ENCODE measurements at regions not wholly inside any gene's neighbourhood (a gene's known extent, or its start where the extent isn't known, plus 50 kb on each side); places are given as distances from the start of the nearest gene placed in this dataset.
A peak's percentile ranks its signal among the peaks of the same experiment; 100 is the strongest.
"Not testable (repeated sequence)": the region's sequence is repeated elsewhere in the genome, so short reads cannot be mapped to it uniquely, and the experiment has no call there.

DNA sequence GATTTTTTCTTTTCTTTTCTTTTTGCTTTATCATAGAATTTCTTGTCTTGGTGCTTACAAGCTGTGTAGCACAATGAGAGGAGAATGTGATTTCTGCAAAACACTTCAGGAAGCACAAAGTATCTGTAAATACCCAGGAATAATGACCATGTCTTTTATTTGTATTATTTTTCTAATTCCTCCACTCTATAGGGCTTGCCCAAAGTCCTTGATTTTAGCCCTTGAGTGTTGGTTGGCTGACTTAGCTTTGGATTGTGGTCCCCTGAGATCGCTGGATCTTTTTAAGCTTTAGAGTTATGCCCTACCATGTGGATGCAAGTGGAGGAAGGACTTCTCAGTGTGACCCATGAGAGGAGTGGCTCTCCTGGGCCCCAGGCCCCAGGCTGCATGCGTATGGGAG lies 52.2 kb downstream of the HOXC4 start:
- not testable (repeated sequence) for H3K27me3 ChIP-seq; H3K4me3 ChIP-seq; H3K4me1 ChIP-seq; H3K27ac ChIP-seq; H3K36me3 ChIP-seq; H3K9me3 ChIP-seq; DNase-seq (ENCODE audit: low spot score)

DNA sequence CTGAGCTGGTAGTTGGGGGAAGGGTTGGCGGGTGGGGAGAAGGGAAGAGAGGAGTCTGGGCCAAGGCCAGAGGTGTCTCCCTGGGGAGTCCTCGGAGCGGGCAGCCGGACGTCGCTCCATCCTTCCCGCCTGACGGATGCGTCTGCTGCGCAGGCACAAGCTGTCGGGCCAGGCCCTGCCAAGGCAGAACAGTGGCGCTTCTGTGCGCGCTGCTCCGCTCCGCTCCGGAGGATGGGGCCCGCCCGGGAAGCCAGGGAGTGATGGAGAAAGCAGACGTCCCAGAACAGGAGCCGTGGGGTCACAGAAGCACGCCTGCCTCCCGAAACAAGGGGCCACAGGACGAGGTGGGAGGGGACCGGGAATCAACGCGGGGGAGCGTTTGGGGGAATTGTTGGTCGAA lies 52.6 kb downstream of the HOXC4 start:
- H3K9me3 ChIP-seq; H3K4me3 ChIP-seq; H3K27ac ChIP-seq; DNase-seq (ENCODE audit: low spot score); H3K27me3 ChIP-seq; H3K36me3 ChIP-seq; H3K4me1 ChIP-seq: not testable (repeated sequence)

DNA sequence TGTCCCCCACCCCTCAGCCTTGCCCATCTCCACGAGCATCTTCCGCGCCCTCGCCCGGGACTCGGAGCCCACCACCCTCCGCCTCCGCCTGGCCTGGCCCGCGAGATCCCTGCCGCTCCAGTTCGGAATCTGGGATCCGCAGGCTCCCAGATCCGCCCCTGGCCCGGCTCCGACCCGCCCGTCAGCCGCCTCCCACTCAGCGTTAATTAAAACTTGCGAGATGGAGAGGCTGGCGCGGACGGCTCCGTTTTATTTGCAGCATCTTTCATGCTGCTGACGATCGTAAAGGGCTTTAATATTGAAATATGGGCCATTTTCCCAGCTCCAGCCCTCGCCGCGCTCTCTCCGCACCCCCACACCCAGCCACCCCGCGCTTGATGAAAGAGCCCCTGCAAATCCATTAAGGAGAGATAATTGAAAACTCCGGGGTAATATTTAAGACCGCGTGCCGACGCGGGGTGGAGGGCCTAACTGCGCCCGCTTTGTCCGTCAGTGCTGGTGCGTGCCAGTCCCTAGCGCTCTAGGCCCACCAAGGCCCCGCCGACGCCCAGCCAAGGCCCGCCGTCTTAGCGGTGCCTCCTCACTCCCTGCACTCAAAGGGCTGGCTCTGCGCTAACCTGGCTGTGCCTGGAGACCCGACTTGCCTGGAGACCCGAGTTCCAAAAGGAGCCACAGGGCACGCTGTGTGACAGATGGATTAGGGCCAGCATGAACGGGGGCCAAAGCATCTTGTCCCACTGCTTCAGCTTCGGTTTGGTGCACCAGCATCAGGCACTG lies 53.4 kb downstream of the HOXC4 start:
- not testable (repeated sequence) for H3K27ac ChIP-seq; H3K4me3 ChIP-seq; H3K4me1 ChIP-seq; H3K36me3 ChIP-seq; H3K27me3 ChIP-seq; H3K9me3 ChIP-seq; DNase-seq (ENCODE audit: low spot score)

DNA sequence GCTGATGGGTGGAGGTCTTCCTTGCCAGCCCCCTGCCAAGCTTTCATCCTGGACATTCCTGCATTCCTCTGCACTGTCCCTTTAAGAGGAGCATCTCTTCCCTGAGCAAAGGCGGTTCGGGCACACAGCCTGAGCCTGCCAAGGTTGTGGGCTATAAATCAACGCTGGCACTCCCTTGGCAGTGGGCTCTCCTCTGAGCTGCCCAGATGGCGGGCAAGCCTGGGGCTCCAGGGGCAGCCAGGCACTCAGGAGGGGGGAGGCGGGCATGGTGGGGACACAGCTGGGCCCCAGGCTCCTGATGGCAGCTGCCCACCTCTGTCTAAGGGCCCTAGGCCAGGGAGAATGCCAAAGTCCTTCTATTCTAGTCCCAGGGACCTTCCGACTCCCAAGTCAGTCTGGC lies 58.7 kb downstream of the HOXC4 start:
- not testable (repeated sequence) for H3K36me3 ChIP-seq; H3K4me3 ChIP-seq; H3K27me3 ChIP-seq; H3K27ac ChIP-seq; H3K4me1 ChIP-seq; DNase-seq (ENCODE audit: low spot score); H3K9me3 ChIP-seq

DNA sequence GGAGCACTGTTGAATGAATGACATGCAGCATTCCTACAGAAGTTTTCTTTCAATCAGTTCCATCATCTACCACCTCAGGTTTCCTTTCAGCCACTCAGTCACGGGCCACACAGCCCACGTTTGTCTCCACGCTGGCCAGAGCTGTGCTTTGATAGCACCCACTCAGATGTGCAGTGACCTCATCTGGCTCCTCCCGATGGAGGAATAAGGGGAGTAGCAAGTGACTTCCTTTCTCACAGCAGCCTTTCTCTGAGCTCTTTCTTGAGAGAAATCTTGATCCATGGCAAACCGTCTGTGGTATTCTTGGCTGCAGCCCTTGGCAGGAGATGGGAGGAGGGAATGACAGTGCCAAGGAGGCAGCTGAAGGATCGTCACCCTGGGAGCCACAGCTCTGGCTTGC lies 62.4 kb downstream of the HOXC4 start:
- not testable (repeated sequence) for H3K27me3 ChIP-seq; DNase-seq (ENCODE audit: low spot score); H3K4me1 ChIP-seq; H3K9me3 ChIP-seq; H3K4me3 ChIP-seq; H3K36me3 ChIP-seq; H3K27ac ChIP-seq

DNA sequence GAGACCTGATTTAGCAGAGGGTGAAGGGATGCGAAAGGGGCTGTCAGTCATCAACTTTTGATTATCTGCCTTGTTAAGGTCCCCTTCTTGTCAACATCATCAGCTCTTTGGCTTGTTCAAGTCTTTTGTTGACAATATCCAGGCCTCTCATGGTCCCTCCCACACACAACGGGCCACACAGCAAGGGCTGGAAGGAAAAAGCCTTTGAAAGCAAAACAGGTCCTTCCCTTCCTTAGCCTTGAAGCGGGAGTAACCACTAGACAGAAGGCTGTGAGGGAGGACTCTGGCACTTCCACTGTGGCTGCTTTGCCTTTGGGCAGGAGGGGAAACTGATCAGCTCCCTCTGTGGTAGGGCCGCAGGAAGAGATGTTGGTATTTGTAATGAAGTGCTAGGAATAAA lies 63.8 kb downstream of the HOXC4 start:
- not testable (repeated sequence) for H3K9me3 ChIP-seq; H3K27me3 ChIP-seq; H3K36me3 ChIP-seq; H3K4me3 ChIP-seq; H3K4me1 ChIP-seq; H3K27ac ChIP-seq; DNase-seq (ENCODE audit: low spot score)

DNA sequence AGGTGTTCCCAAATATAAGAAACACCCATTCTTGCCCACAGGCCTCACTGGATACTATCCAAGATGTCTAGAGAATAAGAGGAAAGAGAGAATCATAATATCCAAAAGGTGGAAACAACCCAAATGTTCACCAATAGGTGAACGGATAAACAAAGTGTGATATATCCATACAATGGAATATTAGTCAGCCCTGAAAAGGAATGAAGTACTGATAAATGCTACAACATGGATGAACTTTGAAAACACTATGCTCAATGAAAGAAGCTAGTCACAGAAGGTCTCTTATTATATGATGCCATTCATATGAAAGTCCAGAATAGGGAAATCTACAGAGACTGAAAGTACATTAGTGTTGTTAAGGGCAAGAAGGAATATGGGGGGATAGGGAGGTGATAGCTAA lies 65.4 kb downstream of the HOXC4 start:
- not testable (repeated sequence) for H3K4me3 ChIP-seq; H3K4me1 ChIP-seq; H3K27ac ChIP-seq; H3K9me3 ChIP-seq; DNase-seq (ENCODE audit: low spot score); H3K36me3 ChIP-seq; H3K27me3 ChIP-seq

DNA sequence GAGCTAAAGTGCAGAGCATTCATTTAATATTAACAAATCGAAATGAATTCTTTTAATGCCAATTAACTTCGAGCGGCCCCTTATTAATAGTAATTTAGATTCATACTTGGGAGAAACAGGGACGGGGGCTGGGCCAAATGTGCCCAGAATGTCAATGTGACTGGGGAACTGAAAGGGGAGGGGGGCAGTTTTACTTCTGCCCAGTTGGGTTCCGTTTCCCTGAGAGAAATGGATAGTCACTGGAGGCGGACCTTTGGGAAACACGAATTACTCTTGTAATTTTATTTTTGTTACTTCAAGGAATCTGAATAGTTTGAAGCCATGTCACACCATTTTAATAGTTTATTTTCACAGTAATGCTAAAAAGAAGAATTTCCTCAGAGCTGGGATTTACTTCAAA lies 64.8 kb downstream of the SMUG1 start:
- not testable (repeated sequence) for H3K36me3 ChIP-seq; H3K4me3 ChIP-seq; H3K27ac ChIP-seq; H3K27me3 ChIP-seq; H3K9me3 ChIP-seq; DNase-seq (ENCODE audit: low spot score)
- peaks cover 0 to 18% of the 10 kb centered on the region in 2 donors for H3K4me1 ChIP-seq

DNA sequence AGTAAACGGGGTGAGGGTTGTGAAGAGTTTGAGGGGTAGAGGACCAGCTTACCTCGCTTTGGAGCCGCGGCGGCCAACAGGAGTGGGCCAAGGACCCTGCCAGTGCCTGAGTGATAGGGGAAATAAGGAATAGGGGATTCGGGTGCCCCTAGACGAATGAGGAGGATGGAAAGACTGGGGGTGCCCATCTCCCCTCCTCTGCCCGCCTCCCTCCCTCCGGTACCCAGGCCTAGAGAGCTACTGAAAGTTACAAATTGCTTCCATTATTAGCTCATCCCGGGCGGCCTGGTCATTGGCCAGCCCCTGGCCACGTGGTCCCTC lies 63.1 kb downstream of the SMUG1 start:
- Histone ChIP-seq H3K27ac (peak overlapping the region in 1 of 2 donors; percentile 76), H3K4me3 (peak overlapping the region; percentile 46 to 63), H3K4me1 (peaks cover 0 to 18% of the 10 kb centered on the region in 2 donors)
- H3K9me3 ChIP-seq; H3K27me3 ChIP-seq; DNase-seq (ENCODE audit: low spot score); H3K36me3 ChIP-seq: not testable (repeated sequence)

DNA sequence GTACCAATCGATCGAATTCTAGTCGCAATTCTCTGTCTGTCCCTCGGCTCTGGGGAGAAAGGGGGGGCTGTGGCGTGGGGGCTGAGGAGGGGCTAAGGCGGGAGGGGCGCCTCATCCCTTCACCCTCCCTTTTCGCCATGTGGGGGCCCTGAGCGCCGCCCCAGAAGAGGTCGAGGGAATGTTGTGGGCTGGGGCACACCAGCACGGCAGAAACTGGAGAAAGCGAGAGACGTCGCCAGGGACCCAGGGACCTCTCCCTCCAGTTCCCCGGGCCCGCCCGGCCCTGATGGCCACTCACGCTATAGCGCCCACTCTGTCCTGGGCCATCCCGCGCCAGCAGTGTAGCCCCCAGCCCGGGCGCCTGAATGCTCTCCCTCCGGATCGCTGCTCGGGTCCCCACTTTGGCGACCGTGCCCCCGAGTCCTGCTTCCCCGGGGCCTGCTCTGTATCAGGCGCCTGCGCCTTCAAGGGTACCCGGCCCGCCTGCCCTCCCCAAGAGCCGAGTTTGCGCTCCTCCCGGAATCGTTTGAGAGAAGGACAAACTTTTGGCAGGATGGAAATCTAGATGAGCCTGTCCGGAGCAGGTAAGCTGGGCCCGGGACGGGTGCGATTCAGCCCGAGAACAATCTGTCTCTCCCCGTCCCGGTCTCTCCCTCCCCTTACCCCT lies 62.6 kb downstream of the SMUG1 start:
- DNase-seq (ENCODE audit: low spot score), result no peak
- TF ChIP-seq, protein P1, sequence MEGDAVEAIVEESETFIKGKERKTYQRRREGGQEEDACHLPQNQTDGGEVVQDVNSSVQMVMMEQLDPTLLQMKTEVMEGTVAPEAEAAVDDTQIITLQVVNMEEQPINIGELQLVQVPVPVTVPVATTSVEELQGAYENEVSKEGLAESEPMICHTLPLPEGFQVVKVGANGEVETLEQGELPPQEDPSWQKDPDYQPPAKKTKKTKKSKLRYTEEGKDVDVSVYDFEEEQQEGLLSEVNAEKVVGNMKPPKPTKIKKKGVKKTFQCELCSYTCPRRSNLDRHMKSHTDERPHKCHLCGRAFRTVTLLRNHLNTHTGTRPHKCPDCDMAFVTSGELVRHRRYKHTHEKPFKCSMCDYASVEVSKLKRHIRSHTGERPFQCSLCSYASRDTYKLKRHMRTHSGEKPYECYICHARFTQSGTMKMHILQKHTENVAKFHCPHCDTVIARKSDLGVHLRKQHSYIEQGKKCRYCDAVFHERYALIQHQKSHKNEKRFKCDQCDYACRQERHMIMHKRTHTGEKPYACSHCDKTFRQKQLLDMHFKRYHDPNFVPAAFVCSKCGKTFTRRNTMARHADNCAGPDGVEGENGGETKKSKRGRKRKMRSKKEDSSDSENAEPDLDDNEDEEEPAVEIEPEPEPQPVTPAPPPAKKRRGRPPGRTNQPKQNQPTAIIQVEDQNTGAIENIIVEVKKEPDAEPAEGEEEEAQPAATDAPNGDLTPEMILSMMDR (IDR thresholded peaks at IDR 0.05), result no peak
- H3K27me3 ChIP-seq, result peaks cover 0 to 5% of the 10 kb centered on the region in 2 donors
- H3K9me3 ChIP-seq, result no peaks in the 10 kb centered on the region
- H3K27ac ChIP-seq, result peak overlapping the region; percentile 55 to 76
- no peaks in the 10 kb centered on the region for H3K36me3 ChIP-seq
- peaks cover 0 to 18% of the 10 kb centered on the region in 2 donors for H3K4me1 ChIP-seq
- peak overlapping the region; percentile 46 to 63 for H3K4me3 ChIP-seq
